Amygdala (tissue), 56 donors: ENCODE measurements at regions not wholly inside any gene's neighbourhood (a gene's known extent, or its start where the extent isn't known, plus 50 kb on each side); places are given as distances from the start of the nearest gene placed in this dataset.

Experiments
- DNase-seq, 56 donors: peaks; one replicate each; lab custom pipeline; 2025; lab: John Stamatoyannopoulos, UW

GRCh38 chr1:86296305-86297205, 99.6 kb downstream of the ODF2L start:
- DNase-seq, result no peak

GRCh38 chr1:86289746-86290145, 106.4 kb downstream of the ODF2L start:
- no peak for DNase-seq

DNA sequence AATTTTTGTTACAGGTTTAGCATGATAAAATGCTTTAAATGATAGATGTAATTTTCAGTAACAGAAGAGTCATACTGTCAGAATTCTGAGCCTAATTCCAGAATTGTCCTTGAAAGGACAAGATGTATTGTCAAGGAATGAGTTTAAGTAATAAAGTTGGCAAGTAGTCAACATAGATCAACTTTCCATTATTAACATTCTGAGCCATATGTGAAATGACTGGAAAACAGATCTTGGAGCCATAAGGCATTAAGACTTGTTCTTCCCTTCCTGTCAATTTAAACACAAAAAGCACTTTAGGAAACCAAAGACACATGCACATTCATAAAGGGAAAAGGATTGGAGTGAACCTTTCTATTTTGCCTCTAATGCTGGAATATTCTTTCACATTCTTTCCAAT, 107.0 kb downstream of the ODF2L start:
- DNase-seq, result no peak

- DNase-seq, result no peak
Measured at GRCh38 chr1:86288586-86289147, 107.5 kb downstream of the ODF2L start.

GRCh38 chr1:86285796-86286195, 110.3 kb downstream of the ODF2L start:
- DNase-seq, result no peak

DNA sequence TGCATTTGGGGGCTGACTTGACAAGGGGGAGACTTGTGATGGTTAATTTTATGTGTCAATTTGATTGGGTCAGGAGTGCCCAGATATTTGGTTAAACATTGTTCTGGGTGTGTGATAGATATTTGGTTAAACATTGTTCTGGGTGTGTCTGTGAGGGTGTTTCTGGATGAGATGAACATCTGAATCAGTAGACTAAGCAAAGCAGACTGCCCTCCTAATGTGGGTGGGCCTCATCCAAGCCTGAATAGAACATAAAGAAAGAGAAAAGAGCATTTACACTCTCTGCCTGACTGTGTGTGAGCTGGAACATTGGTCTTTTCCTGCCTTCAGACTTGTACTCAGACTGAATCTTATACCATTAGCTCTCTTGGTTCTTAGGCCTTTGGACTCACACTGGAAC, 113.5 kb downstream of the ODF2L start:
- no peak for DNase-seq

DNA sequence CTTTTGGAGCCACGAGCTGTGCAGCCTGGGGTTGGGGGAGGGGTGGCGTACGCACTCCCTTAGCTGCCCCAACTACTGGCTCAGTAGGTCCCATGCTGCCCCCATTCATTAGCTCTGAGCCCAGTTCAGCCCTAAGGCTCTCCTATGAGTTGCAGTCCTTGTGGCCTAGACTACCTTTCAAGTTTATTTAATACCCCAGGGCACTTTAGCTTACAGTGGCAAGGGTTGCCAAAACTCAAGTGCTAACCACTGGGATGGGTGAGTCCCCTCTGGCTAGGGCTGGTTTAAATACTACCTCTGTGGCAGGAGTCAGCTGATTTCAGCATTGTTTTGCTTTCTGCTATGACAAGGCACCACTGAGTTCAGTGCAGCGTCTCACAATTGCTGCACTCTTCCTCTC, 118.2 kb downstream of the ODF2L start:
- no peak for DNase-seq

DNA sequence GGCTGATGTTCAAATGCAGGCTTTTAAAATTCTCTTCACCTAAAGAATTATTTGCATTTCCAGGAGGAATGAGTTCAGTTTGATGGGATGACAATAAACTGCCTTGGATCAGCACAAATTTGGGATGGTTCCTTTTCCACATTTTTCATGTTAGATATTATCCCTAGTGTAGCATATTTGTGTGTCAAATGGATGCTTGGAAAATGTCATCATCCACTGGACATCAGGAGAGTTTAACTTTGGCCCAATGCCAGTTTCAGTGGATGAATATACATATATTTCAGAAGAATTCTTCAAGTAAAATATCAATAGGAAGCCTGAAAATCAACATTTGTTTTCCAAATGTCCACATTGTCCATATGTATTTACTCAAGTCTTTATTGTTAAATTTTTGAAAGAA, 116.5 kb upstream of the COL24A1 start:
- DNase-seq, result no peak

- no peak for DNase-seq
Measured at GRCh38 chr1:86272083-86272482, 115.5 kb upstream of the COL24A1 start.

DNA sequence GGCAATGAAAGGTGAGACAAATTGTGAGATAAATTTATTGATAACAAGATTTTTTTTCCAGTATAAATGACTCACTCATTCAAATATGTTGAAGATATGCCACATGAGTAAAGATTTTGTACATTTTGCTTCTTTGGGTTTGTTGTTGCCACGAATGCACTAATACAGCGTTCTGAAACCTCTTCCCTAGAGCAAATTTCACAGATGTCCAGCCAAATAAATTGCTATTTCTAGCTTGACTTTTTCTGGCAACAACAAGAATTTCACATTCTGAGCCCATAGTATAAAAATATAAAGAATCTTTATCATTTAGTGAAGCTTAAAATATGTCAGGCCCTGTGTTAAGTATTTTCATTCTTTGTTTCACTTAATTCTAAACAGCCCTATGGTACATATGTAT, 114.5 kb upstream of the COL24A1 start:
- DNase-seq, result no peak

DNA sequence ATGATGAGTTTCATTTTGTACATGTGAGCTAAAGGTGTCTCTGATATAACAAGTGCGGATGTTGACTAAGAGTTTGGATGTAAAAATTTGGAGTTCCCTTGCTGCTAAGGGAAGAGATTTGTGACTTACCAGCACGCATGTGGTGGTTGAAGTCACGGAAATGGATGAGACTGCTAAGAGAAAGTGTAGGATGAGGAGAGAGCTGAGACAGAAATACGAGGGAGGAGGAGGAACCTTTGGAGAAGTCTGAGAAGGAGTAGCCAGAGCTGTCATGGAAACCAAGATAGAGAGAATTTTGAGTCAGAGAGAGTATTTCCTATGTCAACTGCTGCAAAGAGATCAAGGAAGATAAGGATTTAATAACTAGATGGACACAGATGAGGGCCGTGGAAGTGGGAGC, 106.5 kb upstream of the COL24A1 start:
- no peak for DNase-seq

GRCh38 chr1:86260476-86260875, 103.9 kb upstream of the COL24A1 start:
- no peak for DNase-seq

- DNase-seq, result no peak
Measured at GRCh38 chr1:86259390-86259789, 102.8 kb upstream of the COL24A1 start.

DNA sequence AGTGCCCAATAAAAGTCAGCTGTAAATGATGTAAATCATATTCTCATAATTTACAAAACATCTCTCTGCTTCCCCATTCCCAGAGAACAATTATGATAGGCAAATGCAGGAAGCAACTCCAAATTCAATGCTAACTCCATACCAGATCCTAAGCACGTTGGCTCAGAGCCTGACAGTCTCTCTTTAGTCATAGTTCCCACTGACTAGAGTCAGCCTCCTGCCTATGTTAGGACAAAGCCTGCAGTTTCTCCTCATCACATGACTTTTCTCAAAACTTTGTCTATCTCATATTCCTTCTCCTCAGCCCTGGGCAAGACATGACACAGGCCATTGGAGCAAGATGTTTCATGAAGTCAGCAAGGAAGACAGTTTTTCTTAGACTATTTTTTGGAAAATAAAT, 101.5 kb upstream of the COL24A1 start:
- DNase-seq, result no peak

- DNase-seq, result no peak
Measured at GRCh38 chr1:86247597-86248279, 91.2 kb upstream of the COL24A1 start.

- no peak for DNase-seq
Measured at GRCh38 chr1:86245566-86246190, 89.1 kb upstream of the COL24A1 start.

DNA sequence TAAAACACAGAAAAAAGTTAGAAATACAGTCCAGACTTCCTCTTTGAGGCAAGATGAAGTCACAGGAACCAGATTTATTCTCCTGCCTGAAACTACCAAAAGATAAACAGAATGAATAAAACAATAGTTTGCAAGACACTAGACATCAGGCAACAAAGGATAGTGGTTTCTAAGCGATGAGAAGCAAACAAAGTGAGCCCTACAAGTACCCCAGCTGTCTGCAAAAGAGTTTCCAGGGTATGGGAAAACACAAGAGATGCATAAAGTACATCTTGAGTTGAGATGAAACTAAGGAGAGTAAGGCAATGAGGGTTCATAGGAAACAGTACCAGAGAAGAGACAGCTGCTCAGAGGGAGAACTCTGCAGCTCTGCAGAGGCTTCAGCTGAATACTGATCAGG, 83.3 kb upstream of the COL24A1 start:
- DNase-seq, result no peak

GRCh38 chr1:86239490-86239889, 82.9 kb upstream of the COL24A1 start:
- no peak for DNase-seq

DNA sequence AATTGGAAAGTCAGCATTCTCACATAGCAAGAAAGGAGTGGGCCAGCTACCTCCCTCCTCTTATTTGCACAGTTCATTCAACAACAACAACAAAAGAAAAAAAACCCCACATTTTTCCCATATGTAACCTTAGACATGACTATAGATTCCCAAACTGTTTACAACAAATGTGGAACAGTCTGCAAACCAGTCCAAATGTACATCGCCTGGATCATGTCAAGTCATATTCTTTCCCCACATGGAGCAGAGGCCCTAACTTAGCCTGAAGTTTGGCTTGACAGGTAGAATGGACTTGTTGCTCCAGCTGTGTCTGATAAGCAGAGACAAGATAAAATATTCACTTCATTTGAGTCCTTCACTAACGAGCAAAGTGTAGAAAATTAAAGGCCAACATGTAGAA, 81.7 kb upstream of the COL24A1 start:
- no peak for DNase-seq

GRCh38 chr1:86235852-86236251, 79.3 kb upstream of the COL24A1 start:
- no peak for DNase-seq

DNA sequence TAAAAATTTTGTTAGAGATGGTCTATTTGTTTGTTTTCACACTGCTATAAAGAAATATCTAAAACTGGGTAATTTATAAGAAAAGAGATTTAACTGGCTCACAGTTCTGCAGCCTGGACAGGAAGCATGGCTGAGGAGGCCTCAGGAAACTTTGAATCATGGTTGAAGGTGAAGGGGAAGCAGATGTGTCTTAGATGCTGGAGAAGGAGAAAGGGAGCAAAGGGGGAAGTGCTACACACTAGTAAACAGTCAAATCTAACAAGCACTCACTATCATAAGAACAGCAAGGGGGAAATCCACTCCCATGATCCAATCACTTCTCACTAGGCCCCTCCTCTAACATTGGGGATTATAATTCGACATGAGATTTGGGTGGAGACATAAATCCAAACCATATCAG, 76.8 kb upstream of the COL24A1 start:
- DNase-seq, result no peak
